HG03139 (cell line): ENCODE measurements at regions not wholly inside any gene's neighbourhood (a gene's known extent, or its start where the extent isn't known, plus 50 kb on each side); places are given as distances from the start of the nearest gene placed in this dataset.
"Not testable (repeated sequence)": the region's sequence is repeated elsewhere in the genome, so short reads cannot be mapped to it uniquely, and the experiment has no call there.

Source experiments
- ATAC-seq: cut with Tn5 transposase; IDR thresholded peaks from one replicate; pipeline ENCODE4 v1.9.1; 2021; ENCODE audit not compliant: unreplicated experiment

DNA sequence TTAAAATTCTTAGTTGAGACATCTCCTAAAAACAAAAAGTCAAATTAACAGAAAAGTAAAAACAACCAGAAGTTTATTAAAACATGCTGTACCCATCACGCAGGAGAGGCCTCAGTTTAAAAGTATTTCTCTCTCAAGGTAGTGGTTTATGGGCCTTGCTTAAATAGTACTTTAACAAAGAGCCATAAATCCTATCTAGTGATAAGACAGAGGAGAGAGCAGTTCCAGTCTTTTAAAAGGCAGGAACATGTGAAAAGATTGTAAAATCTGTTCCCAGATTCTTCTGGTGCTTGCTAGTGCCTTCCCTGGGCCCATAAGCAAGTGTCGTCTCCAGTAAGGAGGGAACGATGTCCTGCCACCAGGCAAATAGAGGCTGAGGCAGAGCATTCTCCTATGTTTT lies 476.3 kb upstream of the ADGRL3 start:
- no peak for ATAC-seq

DNA sequence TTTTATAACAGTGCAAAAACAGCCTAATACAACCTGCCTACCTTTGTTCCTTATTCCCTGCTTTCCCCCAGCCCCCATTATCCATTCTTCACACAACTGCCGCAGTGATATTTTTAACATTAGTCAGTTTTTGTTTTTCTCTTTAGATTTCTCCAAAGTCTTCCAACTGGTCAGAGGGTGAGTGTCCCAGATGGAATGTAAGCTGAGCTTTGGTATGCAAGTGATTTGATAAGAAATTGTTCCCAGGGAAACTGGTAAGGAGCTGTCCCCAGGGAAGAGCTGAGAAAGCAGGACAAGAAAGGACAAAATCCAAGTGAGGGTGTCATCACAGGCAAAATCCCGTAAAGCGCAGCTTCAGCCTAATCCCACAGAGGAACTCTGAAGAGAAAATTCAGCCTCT lies 475.5 kb upstream of the ADGRL3 start:
- ATAC-seq: no peak

DNA sequence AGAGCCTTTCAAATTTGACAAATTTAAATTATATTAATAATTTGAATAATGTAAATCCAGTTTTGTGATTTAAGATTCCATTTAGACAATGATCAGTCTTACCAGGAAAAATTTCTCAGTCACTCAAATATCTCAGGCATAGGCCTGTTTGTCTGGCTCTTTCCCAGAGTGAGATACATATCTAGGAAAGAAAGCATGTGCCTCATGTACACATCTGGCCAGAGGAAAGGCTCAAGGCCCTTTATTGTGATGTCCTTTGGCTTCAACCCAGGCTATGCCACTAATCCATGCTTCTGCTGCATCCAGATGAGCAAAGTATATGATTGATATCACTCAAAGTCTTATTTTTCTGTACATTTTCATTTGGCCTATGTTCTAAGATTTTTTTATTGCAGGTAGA lies 473.3 kb upstream of the ADGRL3 start:
- ATAC-seq: no peak

DNA sequence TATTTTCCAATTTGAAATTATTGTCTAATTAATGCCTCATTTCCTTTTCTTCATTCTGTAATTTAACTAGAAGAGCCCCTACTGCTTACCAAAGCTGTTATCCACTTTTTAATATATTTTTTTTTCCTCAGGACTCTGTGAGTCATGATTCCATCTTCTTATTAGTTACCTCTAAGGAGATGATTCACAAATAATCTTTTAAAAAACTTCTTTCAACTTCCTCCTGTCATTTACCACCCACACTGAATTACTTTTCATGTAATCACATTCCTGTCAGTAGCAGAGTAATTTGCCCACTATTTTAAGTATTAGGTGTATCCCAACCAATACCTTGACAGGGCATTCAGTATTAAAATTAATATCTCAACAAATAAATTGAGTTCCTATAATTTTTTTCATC lies 470.9 kb upstream of the ADGRL3 start:
- no peak for ATAC-seq

DNA sequence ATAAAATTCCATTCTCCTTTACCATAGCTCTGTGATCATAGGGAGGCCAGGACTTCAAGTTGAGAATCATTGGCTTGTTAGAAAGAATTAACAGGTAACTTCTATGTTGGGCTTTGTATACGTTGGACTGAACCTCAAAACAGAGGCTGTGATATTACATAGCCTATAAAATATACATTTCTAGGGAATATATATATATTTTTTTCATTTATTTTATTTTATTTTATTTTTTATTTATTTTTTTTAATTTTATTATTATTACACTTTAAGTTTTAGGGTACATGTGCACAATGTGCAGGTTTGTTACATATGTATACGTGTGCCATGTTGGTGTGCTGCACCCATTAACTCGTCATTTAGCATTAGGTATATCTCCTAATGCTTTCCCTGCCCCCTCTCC lies 470.4 kb upstream of the ADGRL3 start:
- ATAC-seq: not testable (repeated sequence)

DNA sequence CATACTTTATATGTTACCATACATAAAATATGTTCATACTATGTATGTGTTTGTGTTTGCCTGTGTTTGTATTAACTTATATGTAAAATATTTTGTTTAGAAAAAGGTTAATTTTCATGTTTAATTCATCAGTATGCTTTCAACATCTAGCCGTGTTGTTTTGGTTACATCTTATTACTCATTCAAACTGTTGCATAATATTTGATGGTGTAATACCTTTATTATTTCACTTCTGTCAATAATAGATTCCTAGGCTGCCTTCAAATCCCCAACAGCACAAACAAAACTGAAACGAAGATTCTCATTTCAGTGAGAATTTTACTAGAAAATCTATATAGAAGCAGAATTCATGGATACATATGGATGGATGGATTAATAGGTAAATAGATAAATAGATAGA lies 462.3 kb upstream of the ADGRL3 start:
- no peak for ATAC-seq

DNA sequence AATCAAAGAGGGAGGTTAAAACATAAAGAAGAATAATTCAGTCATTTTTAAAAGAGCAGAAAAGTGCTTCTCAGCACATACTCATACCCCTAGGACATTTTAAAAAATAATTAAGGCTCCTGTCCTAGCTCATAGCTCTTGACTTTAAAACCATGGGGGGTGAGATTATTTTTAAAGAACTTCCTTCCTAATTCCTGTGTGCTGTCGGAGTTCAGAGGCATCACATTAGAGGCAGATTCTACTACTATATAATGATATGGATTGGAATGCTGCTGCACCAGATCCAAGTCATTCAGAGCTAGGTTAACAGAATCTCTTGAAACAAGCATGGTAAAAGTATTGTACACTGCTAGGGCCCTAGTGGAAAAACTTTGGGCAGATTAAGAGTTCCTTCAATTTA lies 456.5 kb upstream of the ADGRL3 start:
- no peak for ATAC-seq

DNA sequence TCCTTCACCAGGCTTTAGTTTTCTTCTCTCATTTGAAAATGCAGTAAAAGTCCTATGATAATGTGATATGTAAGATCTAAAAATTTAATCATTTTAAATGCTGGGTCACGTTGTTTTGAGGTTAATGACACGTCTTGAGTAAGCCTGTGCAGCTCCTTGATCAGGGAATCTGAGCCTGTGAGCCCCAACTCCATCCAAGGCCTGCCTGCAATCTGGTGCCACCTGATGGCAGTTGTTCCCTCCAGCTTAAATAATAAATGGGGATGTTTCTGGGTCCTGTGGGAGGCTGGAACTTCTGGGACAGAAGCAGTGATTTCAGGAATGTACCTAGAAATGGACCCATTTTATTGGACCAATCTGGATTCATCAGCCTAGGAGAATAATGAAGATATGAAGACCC lies 455.4 kb upstream of the ADGRL3 start:
- ATAC-seq: no peak

DNA sequence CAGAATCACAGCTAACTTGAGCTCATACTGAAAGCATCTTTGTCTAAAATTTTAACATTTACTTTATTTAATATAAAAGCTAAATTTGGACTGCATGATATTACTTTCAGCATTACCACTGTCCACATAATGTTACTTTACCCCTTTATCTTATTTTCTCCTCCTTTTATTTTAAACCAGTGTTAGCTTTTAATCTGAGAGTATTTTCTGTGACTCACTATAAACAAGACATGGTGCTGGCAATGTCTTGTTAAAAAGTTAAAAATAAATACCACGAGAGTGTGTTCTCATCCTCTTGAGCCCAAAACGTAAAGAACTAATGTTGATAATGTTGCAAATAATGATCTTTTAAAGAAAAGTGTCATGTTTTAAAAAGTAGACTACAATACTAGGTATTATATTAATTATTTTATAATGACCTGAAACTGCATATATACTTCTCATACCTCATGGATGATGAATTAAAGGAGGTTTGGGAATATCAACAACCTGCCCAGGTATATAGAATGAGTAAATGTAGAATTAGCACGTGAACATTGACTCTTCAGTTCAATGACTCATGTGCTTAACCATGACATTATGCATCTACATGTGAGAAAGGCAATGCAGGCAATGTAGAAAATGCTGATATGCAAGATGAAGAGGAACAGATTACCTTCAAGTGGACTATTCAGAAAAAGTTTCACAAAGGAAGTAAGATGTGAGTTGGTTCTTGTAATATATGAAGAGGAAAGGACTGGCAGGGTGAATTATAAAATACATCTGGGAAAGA lies 454.1 kb upstream of the ADGRL3 start:
- no peak for ATAC-seq

DNA sequence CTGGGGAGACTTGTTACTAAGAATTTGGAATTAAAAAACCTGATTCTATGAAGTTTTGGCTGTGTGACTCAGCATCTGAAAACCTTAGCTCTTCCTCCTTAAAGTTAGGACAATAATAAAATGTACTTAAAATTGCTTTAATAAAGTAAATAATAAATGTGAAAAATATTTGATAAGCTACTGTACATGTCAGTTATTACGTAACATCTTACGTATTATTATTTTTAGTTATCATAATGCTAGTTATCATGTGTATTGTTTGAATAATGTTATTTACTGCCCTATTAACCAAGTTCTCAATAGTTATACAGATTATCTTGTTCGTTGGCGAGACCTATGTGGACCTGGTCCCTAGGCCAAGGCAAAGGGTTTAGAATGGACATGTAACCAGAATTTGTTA lies 449.2 kb upstream of the ADGRL3 start:
- no peak for ATAC-seq

DNA sequence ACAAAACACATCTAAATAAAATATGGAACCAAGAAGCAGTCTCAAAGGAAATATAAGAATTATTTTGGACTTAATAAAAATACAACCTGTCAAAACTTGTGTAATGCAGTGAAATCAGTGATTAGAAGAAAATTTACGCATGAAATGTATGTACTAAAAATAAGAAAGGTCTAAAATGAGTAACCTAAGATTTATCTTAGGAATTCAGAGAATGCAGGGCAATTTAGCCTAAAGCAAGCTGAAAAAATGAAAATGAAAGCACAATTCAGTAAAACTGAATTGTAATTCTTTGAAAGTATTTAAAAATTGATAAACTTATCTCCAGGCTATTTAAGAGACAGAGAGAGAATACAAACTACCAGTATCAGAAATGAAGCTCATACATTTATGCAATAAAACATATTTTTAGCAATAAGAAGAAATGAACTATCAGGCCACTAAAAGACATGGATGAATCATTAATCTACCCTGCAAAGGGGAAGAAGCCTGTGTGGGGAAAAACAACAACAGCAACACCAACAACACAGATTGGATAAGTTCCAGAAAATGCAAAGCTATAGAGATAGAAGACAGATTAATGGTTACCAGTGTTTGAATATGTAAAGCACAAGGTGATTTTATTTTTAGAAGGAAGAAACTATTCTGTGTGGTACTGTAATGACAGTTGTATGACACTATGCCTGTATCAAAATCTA lies 442.0 kb upstream of the ADGRL3 start:
- no peak for ATAC-seq

DNA sequence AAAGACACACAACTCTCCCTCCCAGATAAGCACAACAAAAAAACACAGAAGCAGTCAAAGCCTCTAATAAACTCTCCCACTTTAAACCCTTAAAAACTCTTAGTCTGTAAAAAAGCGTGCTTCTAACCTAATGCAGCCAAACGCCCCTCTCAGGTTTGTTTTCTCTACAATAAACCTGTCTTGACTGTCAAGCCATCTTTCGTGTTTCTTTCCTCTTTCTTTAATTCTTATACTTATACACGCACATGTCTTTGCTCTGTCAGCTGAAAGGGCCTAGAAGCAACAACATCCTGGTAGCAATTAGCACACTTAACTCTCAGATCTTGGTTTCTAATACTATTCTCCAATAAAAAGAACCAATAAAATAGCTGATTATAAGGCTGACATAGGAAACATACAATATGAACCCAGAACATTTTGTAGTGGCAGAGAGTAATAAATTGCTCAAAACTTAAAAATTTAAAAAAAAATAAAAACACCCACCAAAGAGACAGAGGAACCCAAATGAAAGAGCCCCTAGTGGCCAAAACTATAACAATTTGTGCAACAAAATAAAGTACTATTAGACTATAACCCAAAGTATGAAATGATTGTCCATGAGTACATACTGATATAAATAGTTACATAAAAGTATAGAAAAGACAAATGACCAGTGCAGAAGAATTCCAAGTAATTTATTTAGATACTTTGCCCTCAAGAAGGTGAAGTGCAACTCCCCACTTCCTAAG lies 440.4 kb upstream of the ADGRL3 start:
- ATAC-seq: no peak

DNA sequence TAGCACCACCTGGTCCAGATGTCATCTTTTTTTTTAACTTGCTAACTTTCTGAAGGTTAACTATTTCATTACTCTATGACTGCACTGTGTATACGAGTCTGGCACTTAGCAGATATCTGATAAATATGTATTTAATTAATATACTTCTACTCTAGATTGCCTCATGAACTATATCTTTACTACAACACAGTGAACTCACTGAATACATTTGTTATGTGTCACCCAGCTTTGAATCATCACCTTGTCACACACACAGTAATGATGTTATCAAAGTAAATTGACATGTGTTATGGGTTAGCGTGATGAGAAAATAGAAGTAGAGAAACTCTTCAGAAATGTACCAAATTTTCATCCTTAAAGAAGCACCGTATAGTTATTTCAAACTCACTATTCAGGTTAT lies 419.3 kb upstream of the ADGRL3 start:
- ATAC-seq: no peak

DNA sequence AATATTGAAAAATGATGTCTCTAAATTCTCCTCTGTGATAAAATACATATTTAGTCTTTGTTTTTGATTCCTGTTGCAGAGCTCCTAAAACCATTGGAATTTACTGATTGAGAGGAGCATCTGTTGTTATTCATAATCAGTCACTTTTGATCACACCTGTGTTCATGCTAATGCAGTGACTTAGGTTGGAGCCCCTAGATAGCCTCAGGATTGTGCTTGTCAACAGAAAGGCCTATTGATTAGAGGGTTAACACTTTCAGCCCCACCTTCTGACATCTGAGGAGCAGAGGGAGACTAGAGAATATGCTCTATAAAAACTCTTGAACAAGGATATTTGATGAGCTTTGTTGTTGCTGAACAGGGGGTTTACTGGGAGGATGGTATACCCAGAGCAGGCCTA lies 409.5 kb upstream of the ADGRL3 start:
- ATAC-seq: no peak

DNA sequence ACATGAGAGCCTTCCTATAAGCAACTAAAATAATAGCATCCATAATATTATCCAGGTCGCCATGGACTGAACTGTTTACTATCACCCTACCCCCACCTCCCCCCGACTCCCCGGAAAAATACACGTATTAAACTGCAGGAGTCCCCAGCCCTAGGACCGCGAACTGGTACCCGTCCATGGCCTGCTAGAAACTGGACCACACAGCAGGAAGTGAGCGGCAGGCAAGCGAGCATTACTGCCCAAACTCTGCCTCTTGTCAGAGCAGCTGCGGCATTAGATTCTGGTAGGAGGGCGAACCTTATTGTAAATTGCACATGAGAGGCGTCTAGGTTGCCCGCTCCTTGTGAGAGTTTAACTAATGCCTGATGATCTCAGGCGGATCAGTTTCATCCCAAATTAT lies 405.8 kb upstream of the ADGRL3 start:
- ATAC-seq: no peak

DNA sequence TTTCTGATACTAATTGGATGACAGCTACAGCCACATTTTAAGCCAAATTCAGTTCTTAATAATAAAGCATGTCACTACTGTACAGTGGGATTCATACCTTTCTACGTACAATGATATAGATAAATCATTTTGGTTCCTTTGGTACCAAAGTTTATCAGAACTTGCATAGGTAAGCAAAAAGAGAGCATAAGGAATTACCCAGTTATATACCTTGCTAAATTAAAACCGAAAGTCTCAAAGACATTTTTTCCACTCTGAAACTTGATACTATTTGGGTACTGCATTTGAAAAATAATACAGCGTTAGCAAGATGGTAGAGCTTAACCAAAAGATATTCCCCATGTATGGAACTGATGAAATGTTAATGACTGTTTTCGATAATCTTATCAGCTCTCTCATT lies 400.9 kb upstream of the ADGRL3 start:
- ATAC-seq: no peak

DNA sequence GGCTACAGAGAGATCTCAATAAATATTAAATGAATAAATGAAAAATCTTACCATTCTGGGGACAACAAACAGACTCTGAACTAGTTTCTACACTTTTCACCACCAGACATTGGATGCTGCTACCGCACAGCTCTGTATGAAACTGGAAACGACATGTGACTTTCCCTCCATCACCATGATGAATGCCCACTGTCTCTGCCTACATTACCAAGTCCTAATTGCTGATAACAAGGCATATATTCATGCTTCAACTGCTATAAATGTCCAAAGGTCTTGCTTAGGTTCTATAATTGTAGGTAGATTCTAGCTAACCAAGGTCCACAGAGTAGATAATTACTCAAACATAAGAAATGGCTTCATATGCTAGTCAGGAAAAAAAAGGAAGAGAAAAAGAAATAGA lies 399.4 kb upstream of the ADGRL3 start:
- no peak for ATAC-seq

DNA sequence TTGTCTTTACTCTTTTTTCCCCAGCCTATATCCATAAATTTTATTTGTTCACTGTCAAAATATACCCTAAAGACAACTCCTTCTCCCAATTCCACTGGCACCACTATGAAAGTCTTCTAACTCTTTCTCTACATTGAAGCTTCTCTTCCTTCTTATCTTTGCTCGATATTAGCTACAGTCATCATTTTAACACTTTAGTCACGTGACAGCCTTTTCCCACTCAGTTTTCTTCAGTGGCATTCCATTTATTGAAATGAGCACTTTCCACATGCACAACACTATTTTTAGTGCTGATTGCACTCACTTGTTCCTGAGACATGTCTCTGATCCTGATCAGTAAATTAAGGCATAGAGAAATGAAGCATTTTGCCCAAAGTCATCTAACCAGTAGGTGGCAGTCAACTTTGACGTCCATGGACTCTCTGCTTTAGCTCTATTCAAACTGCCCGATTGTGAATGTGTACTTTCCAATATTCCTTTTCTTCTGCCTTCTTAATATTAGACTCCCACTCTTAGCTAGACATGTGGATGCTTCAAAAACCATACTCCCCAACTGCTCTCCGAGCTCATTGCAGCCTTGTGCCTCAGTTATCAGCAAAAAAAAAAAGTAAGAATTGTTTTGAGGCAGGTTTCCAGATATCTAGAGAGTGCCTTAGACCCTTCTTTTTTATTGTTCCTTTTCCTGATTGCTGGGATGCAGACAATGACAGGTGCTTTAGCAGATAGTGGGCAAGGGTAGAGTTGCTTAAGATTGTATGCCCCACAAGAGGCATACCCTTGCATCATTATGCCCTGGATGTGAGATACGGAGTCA lies 394.4 kb upstream of the ADGRL3 start:
- ATAC-seq: no peak

DNA sequence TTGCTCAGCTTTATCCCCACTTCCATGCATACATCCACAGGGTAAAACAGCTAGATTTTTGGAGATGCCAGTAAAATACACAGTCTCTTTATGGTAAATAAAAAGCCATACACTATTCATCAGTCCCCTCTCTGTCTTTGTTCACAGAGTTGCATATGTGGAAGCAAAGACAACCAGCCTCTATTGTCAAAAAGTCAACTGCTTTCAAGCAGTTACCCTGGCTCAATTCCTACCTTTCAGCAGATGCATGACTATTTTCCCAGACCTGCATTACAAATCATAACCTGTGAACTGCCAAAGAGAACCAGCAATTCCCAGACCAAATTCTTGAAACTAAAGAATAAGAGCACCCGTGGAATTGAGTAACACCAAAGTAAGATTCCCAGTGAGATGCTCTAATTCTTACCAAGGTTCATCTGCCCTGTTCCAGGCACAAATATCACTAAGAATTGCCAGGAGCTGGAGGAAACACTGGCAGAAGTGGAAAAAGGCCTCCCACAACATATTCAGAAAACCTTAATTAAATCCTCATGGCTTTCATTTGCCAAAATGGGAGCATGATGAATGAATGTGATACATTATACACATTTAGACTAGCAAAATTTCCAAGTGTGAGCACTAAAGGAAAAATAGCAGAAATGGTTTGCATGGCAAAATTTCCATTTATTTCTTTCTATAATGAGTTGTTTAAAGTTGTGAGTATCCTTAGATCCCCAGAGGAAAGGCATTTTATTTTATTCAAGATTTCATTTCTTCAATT lies 391.2 kb upstream of the ADGRL3 start:
- ATAC-seq: no peak

DNA sequence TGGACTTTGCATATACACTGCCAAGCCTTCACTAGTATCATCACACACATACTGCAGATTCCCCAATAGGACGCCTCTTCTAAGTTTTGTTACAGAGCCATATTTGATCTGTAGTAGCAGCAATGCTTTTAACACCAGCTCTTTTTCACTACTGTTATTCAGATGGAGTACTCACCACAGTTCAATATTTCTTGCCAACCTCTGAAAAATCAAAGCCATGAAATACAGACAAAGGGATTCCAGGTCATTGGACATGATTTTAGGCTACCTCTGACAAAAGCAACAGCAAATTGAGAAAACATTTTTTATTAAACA lies 390.7 kb upstream of the ADGRL3 start:
- ATAC-seq: no peak

DNA sequence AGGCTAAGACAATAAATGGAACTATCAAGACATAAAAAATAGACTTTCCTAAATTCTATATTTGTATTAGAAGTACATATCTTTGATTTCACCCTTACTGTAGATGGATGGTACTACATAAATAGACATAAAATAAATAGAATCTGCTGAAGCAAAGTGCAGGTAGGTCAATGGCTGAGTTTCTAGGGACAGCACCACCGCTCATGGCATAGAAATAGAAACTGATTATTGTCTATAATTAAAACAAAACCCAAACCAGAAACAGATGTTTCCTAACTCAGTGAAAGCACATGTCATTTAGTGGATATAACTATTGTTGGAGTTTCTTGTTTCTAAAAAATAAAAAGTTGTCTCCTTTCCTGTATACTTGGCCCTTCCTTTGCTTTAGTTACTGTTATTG lies 387.3 kb upstream of the ADGRL3 start:
- ATAC-seq: no peak
